Left forelimb (tissue), 1 donor: ENCODE measurements at regions not wholly inside any gene's neighbourhood (a gene's known extent, or its start where the extent isn't known, plus 50 kb on each side); places are given as distances from the start of the nearest gene placed in this dataset.

Experiments
- DNase-seq: peaks from one replicate; pipeline ENCODE4 v3.0.0-alpha.2; 2018; ENCODE audit warnings: low spot score

- no peak for DNase-seq
Observed at GRCh38 chr7:52897288-52897687, 138.1 kb upstream of the POM121L12 start.

- no peak for DNase-seq
Observed at GRCh38 chr7:52877240-52877639, 158.2 kb upstream of the POM121L12 start.

DNA sequence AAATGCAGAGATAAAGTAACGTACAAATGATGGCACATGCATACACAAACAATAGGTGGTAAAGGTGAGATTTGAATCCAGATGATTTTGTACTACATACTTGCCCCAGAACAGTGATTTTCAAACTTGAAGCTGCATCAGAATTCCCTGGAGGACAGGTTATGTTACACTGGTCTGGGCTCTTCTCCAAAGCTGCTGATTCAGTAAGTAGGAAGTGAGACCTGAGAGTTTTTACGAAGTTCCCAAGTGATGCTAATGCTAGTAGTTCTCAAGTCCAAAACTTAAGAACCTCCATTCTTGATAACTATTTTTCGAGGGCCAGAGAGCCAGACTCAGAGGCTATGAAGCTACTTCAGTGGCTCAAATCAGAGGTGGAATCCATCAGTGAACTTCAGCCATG is 159.0 kb upstream of the POM121L12 start:
- no peak for DNase-seq

GRCh38 chr7:52863652-52864051 is 171.8 kb upstream of the POM121L12 start:
- DNase-seq = no peak

DNA sequence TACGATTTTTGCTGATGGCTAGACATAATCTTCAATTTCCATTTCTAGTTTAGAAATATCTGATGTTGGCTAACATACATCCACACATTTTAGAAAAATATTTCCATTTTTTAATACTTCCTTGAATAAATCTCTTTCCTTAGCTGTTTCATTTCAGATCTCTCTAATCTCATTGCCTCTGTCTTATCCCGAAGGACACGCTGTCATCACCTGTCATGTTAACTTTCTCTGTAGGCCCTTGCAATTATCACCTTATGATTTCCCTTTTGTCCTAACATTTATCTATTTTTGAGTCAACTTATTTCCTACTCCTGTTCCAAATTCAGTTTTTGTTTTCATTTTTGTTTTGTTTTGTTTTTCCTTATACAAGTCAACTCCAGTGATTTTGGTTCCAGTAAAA is 173.1 kb upstream of the POM121L12 start:
- DNase-seq = no peak

- DNase-seq = no peak
Observed at GRCh38 chr7:52857367-52857766, 178.1 kb upstream of the POM121L12 start.

- DNase-seq = no peak
Observed at GRCh38 chr7:52854681-52855080, 180.8 kb upstream of the POM121L12 start.

GRCh38 chr7:52851547-52851946 is 183.9 kb upstream of the POM121L12 start:
- DNase-seq = no peak

DNA sequence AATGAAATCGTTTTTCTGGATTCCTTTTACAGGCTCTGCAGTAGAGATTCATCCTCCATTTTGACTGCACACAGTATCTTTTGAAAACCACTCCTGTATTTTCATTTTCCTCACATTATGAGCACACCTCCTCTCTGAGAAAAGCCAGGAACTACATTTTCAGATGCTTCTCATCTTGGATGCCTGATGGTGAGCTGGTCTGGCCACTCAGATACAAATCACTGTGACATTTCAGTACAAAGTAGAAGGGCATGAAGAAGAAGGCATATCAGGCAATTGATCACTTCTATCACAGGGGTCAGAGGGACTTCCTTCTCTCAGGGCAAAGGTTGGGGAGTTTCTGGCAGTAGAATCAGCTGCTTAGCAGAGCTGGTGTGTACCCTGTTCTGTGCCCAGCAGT is 192.0 kb upstream of the POM121L12 start:
- DNase-seq = no peak

- no peak for DNase-seq
Observed at GRCh38 chr7:52842202-52842900, 193.1 kb upstream of the POM121L12 start.

DNA sequence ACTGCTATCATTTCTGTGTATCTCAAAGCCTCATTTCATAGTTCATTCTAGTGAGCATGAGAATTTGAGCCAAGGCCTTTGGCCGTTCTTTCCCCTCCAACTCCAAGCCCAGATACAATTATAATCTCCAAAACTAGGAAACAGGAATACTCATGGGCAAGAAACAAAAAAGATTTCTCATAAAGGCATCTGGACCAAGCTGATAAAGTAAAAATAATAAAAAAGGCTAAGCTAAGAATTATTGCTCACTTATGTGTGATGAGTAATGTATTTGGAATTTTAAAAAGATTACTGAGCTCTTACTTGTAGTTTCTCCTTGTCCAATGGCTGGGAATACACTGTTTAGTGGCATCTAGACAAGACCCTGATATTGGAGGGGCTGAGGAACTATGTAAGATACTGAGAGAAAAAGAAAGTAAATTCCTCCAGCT is 196.4 kb upstream of the POM121L12 start:
- DNase-seq = no peak

- DNase-seq = no peak
Observed at GRCh38 chr7:52831321-52831720, 204.1 kb upstream of the POM121L12 start.

DNA sequence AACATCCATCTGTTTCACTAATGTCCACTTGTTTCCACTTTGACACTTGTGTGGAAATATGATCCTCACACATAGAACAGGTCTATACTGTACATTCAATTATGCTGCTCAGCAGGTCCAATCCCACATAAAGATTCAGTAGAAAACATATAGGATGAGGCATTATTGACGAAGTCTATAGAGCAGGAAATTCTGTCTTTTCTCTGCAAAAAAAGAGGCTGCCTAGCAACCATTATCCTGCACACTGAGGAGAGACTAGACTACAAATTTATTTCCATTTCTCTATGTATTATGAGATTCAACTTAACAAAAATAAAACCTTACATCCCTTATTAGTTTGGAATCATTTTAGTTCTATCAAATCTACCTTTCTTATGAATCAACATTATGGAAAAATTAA is 204.6 kb upstream of the POM121L12 start:
- no peak for DNase-seq

DNA sequence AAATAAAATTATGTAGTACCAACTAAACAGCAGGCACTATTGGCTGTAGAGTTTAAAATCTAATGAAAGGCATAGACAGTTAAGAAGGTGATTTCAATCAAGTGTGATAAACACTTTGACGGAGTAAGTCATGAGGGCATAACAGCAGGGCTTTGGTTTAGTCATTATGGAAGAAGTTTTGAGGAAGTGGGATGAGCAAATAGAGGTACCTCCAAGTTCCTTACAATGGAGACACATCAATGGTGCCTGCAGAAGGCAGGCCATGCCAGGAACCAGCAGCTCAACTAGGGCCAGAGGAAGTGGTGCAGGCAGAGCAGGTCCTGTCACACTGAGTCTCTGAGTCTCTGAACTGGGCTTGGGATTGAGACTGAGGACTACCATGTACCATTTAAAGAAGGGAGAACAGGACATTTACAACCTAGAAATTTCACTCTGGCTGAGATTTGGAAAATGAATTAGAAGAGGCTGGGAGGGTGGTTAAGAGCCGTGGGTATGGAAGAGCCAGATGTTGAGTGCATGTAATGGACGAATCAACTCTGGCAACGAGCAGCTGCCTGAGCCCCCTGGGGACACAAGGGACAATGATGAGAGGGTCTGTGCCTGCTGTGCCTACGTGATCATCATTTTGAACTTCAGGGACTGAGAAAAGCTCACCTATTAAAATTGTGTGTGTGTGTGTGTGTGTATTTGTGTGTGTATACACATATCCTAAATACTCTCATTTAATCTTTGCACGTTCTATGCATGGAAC is 208.7 kb upstream of the POM121L12 start:
- DNase-seq = no peak

DNA sequence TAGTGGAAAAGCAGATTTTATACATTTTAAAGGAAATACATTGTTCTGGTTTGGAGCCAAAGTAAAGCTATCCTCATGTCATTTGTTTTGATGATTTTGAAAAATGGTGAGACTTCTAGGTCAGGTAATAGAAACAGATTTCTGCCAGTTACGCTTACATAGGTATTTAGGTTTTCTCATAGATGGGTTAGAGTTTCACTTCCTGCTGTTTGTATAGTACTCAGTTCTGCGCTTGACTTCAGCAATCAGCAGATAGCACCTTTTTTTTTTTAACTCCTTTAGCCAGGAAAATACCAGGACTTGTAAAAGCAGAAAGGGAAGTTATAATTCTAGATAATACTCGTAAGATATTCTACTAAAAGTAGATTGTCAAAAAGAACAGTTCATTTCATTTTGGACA is 209.8 kb upstream of the POM121L12 start:
- DNase-seq = no peak

DNA sequence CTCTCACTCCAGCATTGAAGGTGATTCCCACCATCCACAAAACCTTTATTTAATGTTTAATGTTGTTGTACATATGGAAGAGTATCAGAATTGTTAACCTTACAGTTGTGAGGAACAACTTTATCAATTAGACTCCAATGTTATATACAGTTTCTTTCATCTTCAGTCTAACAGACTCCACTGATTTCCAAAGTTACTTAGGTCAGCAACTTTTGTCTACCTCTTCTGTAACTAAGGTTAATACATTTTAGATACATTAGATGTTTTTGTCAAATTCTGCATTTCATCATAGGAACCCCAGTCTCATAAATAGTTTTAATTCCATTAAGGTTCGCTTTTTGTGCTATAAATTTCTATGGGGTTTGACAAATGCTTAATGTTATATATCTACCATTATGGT is 223.9 kb upstream of the POM121L12 start:
- DNase-seq = no peak

DNA sequence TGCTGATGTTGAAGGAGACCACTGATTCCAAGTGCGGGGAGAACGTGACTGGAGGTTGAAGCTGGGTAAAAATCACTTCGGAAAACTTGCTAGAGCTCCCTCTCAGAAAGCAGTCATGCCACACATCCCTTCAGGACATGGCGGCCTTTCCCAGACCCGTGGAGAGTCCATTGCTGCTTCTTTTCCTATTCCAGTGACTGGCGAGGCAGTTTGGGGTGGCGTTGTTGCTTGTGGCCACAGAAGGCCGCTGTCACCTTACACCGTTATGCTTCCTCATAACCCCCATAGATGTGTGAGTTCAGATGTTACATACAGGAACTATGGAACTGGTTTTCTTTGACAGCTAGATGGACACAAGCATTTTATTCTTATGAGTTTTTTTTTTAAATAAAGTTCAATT is 235.6 kb upstream of the POM121L12 start:
- DNase-seq = no peak

GRCh38 chr7:52797801-52798200 is 237.6 kb upstream of the POM121L12 start:
- no peak for DNase-seq

DNA sequence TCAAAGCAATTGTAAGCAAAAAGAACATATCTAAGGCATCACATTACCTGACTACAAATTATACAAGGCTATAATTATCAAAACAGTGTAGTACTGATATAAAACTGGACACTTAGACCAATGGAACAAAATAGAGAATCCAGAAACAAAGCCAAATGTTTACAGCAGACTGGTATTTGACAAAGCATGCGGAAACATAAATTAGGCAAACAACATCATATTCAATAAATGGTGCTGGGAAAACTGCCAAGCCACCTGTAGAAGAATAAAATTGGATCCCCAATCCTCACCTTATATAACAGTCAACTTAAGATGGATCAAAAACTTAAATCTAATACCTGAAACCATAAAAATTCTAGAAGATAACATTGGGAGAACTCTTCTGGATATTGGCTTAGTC is 240.8 kb upstream of the POM121L12 start:
- DNase-seq = no peak

GRCh38 chr7:52791176-52791700 is 244.2 kb upstream of the POM121L12 start:
- DNase-seq = no peak

- DNase-seq = no peak
Observed at GRCh38 chr7:52786174-52786573, 249.3 kb upstream of the POM121L12 start.

GRCh38 chr7:52782348-52782747 is 253.1 kb upstream of the POM121L12 start:
- DNase-seq = no peak

GRCh38 chr7:52781250-52781649 is 254.2 kb upstream of the POM121L12 start:
- no peak for DNase-seq
